OCI-LY1 (cell line): ENCODE measurements at regions not wholly inside any gene's neighbourhood (a gene's known extent, or its start where the extent isn't known, plus 50 kb on each side); places are given as distances from the start of the nearest gene placed in this dataset.

Experiments used
- H2AFZ ChIP-seq: fragments of 200-600 bp; sonication (generic), shearing (Covaris generic); 2 replicates; pipeline ENCODE4 v1.6.0; 2014; ENCODE audit warnings: antibody characterized with exemption, mild to moderate bottlenecking, low read length
- H3F3A ChIP-seq: fragments of 200-600 bp; sonication (generic), shearing (Covaris generic); 2 replicates; pipeline ENCODE4 v1.6.0; 2014; ENCODE audit warnings: mild to moderate bottlenecking, antibody characterized with exemption, low read length, moderate library complexity; ENCODE audit not compliant: insufficient read depth
- H3K27ac ChIP-seq: fragments of 200-600 bp; sonication (generic); 2 replicates; pipeline ENCODE4 v1.5.1; 2014; ENCODE audit warnings: low read length, mixed run types, mild to moderate bottlenecking, low read depth; ENCODE audit not compliant: poor library complexity, severe bottlenecking
- H3K27me3 ChIP-seq: fragments of 200-600 bp; sonication (generic); 2 replicates; pipeline ENCODE4 v1.6.0; 2014; ENCODE audit warnings: antibody characterized with exemption, mild to moderate bottlenecking, low read length, moderate library complexity; ENCODE audit not compliant: insufficient read depth
- H3K36me3 ChIP-seq: fragments of 200-600 bp; sonication (generic); 2 replicates; pipeline ENCODE4 v1.6.1; 2014; ENCODE audit warnings: mild to moderate bottlenecking, antibody characterized with exemption, low read length, moderate library complexity, mixed read lengths; ENCODE audit not compliant: insufficient read depth
- H3K4me1 ChIP-seq: fragments of 200-600 bp; sonication (generic); 2 replicates; pipeline ENCODE4 v1.5.1; 2014; ENCODE audit warnings: mild to moderate bottlenecking, low read length, moderate library complexity; ENCODE audit not compliant: insufficient read depth, severe bottlenecking
- H3K4me2 ChIP-seq: fragments of 200-600 bp; sonication (generic), shearing (Covaris generic); 2 replicates; pipeline ENCODE4 v1.6.1; 2014; ENCODE audit warnings: low read length
- H3K4me3 ChIP-seq: fragments of 200-600 bp; sonication (generic); 2 replicates; pipeline ENCODE4 v1.5.1; 2014; ENCODE audit warnings: low read length, low read depth, mild to moderate bottlenecking, mixed read lengths; ENCODE audit not compliant: poor library complexity, severe bottlenecking
- H3K79me2 ChIP-seq: fragments of 200-600 bp; shearing (Covaris generic); 2 replicates; pipeline ENCODE4 v1.6.1; 2016; ENCODE audit warnings: mixed run types, low read length, mixed read lengths; ENCODE audit not compliant: insufficient read depth
- H3K9ac ChIP-seq: fragments of 200-600 bp; sonication (generic), shearing (Covaris generic); 2 replicates; pipeline ENCODE4 v1.6.1; 2014; ENCODE audit warnings: mild to moderate bottlenecking, low read length, mixed read lengths
- H3K9me2 ChIP-seq: fragments of 200-600 bp; sonication (generic), shearing (Covaris generic); 2 replicates; pipeline ENCODE4 v1.6.1; 2014; ENCODE audit warnings: low read depth, mild to moderate bottlenecking, low read length, mixed read lengths
- H3K9me3 ChIP-seq: fragments of 200-600 bp; shearing (Covaris generic); 2 replicates; pipeline ENCODE4 v1.6.1; 2014; ENCODE audit warnings: low read length, mixed read lengths
- H4K20me1 ChIP-seq: fragments of 200-600 bp; sonication (generic), shearing (Covaris generic); 2 replicates; pipeline ENCODE4 v1.6.0; 2016; ENCODE audit warnings: mild to moderate bottlenecking, low read length; ENCODE audit not compliant: insufficient read depth
- EZH2 ChIP-seq: fragments of 200-600 bp; sonication (generic), shearing (Covaris generic); IDR thresholded peaks from 2 replicates; pipeline ENCODE4 v1.8.0; 2017; ENCODE audit warnings: borderline replicate concordance, mixed run types, mild to moderate bottlenecking, antibody characterized with exemption, low read length, moderate library complexity, mixed read lengths
- TF ChIP-seq, protein P1 (sequence below): fragments of 200-600 bp; sonication (generic), shearing (Covaris generic); IDR thresholded peaks from 2 replicates; pipeline ENCODE4 v1.5.1; 2017; ENCODE audit warnings: mild to moderate bottlenecking, antibody characterized with exemption, low read length, moderate library complexity, mixed read lengths

DNA sequence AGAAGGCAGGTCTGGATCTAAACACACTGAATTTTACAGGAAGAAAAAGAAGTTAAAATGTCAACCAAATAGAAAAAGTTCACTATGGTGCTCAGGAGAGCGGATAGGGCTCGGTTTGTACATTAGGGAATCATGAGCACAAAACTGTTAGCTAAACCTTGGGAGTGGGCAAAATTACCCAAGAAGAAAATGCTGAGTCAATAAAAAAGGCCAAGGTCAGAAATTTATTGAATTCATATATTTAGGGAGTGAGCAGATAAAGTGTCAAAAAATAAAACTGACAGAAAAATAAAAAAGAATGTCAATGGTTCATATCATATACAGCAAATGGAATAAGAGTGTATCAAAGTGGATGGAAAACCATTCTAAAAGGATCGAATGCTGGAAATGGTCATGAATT lies 452.5 kb upstream of the SMIM31 start:
- Histone ChIP-seq H3K4me1 (no peaks in the 10 kb centered on the region), H3K9me2 (no peaks in the 10 kb centered on the region), H3K36me3 (no peaks in the 10 kb centered on the region), H2AFZ (no peak overlapping the region), H3K4me3 (no peak overlapping the region), H3F3A (no peaks in the 10 kb centered on the region), H3K27ac (no peak overlapping the region), H3K9me3 (no peaks in the 10 kb centered on the region), H3K4me2 (no peak overlapping the region), H4K20me1 (no peaks in the 10 kb centered on the region), H3K9ac (no peak overlapping the region), H3K79me2 (no peaks in the 10 kb centered on the region), H3K27me3 (no peaks in the 10 kb centered on the region)
- TF ChIP-seq EZH2, result no peak
- TF ChIP-seq, protein P1, sequence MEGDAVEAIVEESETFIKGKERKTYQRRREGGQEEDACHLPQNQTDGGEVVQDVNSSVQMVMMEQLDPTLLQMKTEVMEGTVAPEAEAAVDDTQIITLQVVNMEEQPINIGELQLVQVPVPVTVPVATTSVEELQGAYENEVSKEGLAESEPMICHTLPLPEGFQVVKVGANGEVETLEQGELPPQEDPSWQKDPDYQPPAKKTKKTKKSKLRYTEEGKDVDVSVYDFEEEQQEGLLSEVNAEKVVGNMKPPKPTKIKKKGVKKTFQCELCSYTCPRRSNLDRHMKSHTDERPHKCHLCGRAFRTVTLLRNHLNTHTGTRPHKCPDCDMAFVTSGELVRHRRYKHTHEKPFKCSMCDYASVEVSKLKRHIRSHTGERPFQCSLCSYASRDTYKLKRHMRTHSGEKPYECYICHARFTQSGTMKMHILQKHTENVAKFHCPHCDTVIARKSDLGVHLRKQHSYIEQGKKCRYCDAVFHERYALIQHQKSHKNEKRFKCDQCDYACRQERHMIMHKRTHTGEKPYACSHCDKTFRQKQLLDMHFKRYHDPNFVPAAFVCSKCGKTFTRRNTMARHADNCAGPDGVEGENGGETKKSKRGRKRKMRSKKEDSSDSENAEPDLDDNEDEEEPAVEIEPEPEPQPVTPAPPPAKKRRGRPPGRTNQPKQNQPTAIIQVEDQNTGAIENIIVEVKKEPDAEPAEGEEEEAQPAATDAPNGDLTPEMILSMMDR, result no peak

DNA sequence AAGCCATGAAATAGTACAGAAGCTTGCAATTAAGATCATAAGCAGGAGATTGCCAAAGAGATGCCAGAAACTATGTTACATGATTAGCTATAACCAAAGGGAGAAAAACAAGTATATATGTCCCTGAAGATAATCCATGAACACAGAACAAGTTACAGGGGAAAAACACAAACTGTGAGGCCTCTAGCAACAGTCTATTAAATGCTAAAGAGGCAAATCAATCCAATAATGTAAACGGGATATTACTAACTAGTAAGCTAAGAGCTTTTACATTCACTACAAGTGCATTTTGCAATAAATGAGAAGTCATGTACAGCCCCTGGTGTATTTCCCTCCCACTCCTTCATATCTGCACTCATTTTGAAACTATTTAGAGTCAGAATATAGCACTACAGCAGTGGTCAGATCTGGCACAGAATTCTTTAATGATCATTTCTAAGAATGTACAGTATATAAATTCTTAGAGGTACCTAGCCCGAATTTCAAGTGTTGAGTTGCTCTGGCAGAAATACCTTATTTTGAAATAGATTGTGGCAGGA lies 449.8 kb upstream of the SMIM31 start:
- no peaks in the 10 kb centered on the region for H3K9me3 ChIP-seq
- H3K27me3 ChIP-seq, result no peaks in the 10 kb centered on the region
- H3K36me3 ChIP-seq, result no peaks in the 10 kb centered on the region
- no peak overlapping the region for H3K4me2 ChIP-seq
- no peaks in the 10 kb centered on the region for H4K20me1 ChIP-seq
- no peak overlapping the region for H2AFZ ChIP-seq
- no peaks in the 10 kb centered on the region for H3K9me2 ChIP-seq
- no peaks in the 10 kb centered on the region for H3F3A ChIP-seq
- no peak overlapping the region for H3K27ac ChIP-seq
- no peaks in the 10 kb centered on the region for H3K4me1 ChIP-seq
- TF ChIP-seq EZH2, result no peak
- H3K4me3 ChIP-seq, result no peak overlapping the region
- no peak overlapping the region for H3K9ac ChIP-seq
- no peaks in the 10 kb centered on the region for H3K79me2 ChIP-seq

DNA sequence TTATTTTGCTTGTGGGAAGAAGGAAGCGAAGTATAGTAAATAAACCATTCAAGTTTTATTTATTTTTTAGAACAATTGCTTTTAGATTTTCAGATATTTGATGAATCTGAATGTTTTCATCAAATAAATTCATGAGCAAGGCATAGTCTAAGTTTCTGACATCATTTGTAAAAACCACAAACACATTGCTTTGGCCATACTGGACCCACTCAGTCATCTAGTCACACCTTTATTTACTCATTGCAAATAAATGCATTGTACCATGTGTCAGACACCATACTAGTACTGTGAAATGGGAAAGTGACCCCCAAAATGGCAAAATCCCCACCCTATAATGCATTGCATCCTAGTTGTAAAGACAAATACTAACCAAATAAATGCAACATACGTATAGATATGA lies 449.1 kb upstream of the SMIM31 start:
- TF ChIP-seq, protein P1, result no peak
- TF ChIP-seq EZH2, result no peak
- no peak overlapping the region for H3K4me3 ChIP-seq
- H3F3A ChIP-seq, result no peaks in the 10 kb centered on the region
- H4K20me1 ChIP-seq, result no peaks in the 10 kb centered on the region
- no peak overlapping the region for H3K9ac ChIP-seq
- H3K4me2 ChIP-seq, result no peak overlapping the region
- no peaks in the 10 kb centered on the region for H3K36me3 ChIP-seq
- H3K79me2 ChIP-seq, result no peaks in the 10 kb centered on the region
- no peaks in the 10 kb centered on the region for H3K27me3 ChIP-seq
- H2AFZ ChIP-seq, result no peak overlapping the region
- no peaks in the 10 kb centered on the region for H3K9me3 ChIP-seq
- H3K27ac ChIP-seq, result no peak overlapping the region
- no peaks in the 10 kb centered on the region for H3K4me1 ChIP-seq
- no peaks in the 10 kb centered on the region for H3K9me2 ChIP-seq

DNA sequence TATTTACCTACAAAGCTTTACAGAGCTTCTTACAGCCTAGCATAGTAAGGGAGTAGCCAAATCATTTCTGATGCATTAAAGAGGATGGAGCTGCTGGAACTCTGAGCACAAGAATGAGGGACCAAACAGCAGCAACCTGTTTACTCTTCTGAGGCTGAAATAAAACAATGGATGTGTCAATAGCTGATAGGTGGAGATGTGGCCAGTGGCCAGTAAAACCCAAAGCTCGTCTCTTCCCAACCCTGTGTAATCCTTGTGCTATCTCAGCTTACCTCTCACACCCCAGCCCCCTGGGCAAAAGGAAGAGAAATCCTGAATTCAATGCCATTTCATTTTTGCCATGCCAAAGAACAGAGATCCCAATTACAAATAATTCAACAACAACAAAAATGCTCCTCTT lies 446.7 kb upstream of the SMIM31 start:
- no peaks in the 10 kb centered on the region for H4K20me1 ChIP-seq
- H3K4me2 ChIP-seq, result no peak overlapping the region
- H3K4me3 ChIP-seq, result no peak overlapping the region
- no peak overlapping the region for H3K27ac ChIP-seq
- H3K36me3 ChIP-seq, result no peaks in the 10 kb centered on the region
- H3K4me1 ChIP-seq, result no peaks in the 10 kb centered on the region
- TF ChIP-seq, protein P1, result no peak
- TF ChIP-seq EZH2, result no peak
- no peaks in the 10 kb centered on the region for H3K27me3 ChIP-seq
- H3K79me2 ChIP-seq, result no peaks in the 10 kb centered on the region
- H2AFZ ChIP-seq, result no peak overlapping the region
- no peaks in the 10 kb centered on the region for H3K9me3 ChIP-seq
- no peaks in the 10 kb centered on the region for H3K9me2 ChIP-seq
- H3K9ac ChIP-seq, result no peak overlapping the region
- no peaks in the 10 kb centered on the region for H3F3A ChIP-seq
